ENCODE measurements at regions not wholly inside any gene's neighbourhood (a gene's known extent, or its start where the extent isn't known, plus 50 kb on each side); places are given as distances from the start of the nearest gene placed in this dataset.
"Not testable (repeated sequence)": the region's sequence is repeated elsewhere in the genome, so short reads cannot be mapped to it uniquely, and the experiment has no call there.

DNA sequence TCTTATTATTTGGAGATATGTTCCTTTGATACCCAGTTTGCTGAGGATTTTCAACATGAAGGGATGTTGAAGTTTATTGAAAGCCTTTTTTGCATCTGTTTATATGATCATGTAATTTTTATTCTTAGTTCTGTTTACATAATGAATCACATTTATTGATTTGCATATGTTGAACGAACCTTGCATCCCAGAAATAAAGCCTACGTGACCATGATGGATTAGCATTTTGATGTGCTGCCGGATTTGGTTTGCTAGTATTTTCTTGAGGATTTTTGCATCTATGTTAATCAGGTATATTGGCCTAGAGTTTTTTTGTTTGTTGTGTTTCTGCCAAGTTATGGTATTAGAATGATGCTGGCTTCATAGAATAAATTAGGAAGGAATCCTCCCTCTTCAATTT lies 161.4 kb upstream of the ITGA1 start:
- Histone ChIP-seq H3K27ac (no peak overlapping the region), H3K36me3 (no peaks in the 10 kb centered on the region), H3K4me1 (no peaks in the 10 kb centered on the region), H3K4me3 (no peak overlapping the region), H3K9me3 (peaks cover 0 to 4% (median 0%) of the 10 kb centered on the region in 4 donors), H3K27me3 (no peaks in the 10 kb centered on the region)
- TF ChIP-seq POLR2AphosphoS5 (IDR thresholded peaks at IDR 0.05) (no peak), POLR2A (IDR thresholded peaks at IDR 0.05) (no peak), EP300 (IDR thresholded peaks at IDR 0.05) (no peak)
- TF ChIP-seq, protein P1, sequence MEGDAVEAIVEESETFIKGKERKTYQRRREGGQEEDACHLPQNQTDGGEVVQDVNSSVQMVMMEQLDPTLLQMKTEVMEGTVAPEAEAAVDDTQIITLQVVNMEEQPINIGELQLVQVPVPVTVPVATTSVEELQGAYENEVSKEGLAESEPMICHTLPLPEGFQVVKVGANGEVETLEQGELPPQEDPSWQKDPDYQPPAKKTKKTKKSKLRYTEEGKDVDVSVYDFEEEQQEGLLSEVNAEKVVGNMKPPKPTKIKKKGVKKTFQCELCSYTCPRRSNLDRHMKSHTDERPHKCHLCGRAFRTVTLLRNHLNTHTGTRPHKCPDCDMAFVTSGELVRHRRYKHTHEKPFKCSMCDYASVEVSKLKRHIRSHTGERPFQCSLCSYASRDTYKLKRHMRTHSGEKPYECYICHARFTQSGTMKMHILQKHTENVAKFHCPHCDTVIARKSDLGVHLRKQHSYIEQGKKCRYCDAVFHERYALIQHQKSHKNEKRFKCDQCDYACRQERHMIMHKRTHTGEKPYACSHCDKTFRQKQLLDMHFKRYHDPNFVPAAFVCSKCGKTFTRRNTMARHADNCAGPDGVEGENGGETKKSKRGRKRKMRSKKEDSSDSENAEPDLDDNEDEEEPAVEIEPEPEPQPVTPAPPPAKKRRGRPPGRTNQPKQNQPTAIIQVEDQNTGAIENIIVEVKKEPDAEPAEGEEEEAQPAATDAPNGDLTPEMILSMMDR (IDR thresholded peaks at IDR 0.05): no peak
- 74 to 85% (median 79%) methylated on average over 3 of the region's 3 CpGs for WGBS, 5 donors
- intact Hi-C loops (cut with DNase I; ENCODE audit: low total_unique reads): no loop called here
- no peak for DNase-seq

DNA sequence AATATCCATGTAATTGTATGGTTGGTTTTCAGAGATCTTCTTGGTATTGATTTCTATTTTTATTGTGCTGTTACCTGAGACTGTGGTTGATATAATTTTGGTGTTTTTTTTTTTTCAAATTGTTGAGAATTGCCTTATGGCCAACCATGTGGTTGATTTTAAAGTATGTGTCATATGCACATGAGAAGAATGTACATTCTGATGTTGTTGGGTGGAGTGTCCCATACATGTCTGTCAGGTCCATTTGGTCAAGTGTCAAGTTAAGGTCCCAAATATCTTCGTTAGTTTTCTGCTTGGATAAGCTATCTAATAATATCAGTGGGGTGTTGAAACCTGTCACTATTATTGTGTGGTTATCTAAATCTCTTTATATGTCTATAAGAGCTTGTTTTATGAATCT lies 160.0 kb upstream of the ITGA1 start:
- no peak for TF ChIP-seq POLR2AphosphoS5 (IDR thresholded peaks at IDR 0.05)
- no peaks in the 10 kb centered on the region for H3K36me3 ChIP-seq
- no peak for DNase-seq
- H3K27me3 ChIP-seq: no peaks in the 10 kb centered on the region
- no peak overlapping the region for H3K27ac ChIP-seq
- H3K4me1 ChIP-seq: no peaks in the 10 kb centered on the region
- H3K9me3 ChIP-seq: peaks cover 0 to 4% (median 0%) of the 10 kb centered on the region in 4 donors
- H3K4me3 ChIP-seq: no peak overlapping the region
- intact Hi-C loops (cut with DNase I; ENCODE audit: low total_unique reads): no loop called here
- WGBS, 5 donors: 27 to 53% (median 40%) methylated on average over 1 of the region's 1 CpG

DNA sequence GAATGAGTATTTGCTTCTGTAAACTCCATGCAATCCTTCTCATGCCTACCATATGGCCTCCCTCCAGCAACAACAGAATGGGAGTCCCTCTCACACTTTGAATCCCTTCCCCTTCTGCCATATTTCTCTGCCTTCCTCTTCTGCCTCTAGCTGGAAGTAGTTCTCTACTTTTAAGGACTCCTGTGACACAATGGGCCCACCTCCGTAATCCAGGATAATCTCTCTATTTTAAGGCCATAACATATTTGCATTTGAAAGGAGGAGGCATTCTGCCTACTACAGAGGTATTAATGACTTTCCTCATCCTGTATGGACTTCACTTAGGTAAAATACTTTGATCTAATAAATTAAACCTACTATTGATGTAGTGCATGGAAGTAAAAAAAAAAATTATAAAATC lies 155.4 kb upstream of the ITGA1 start:
- no peak for TF ChIP-seq POLR2A (IDR thresholded peaks at IDR 0.05)
- TF ChIP-seq, protein P1 (IDR thresholded peaks at IDR 0.05): no peak
- TF ChIP-seq EP300 (IDR thresholded peaks at IDR 0.05): no peak
- no peak for TF ChIP-seq POLR2AphosphoS5 (IDR thresholded peaks at IDR 0.05)
- Histone ChIP-seq H3K36me3 (no peaks in the 10 kb centered on the region), H3K9me3 (no peaks in the 10 kb centered on the region), H3K27ac (no peak overlapping the region), H3K4me3 (no peak overlapping the region), H3K4me1 (no peaks in the 10 kb centered on the region), H3K27me3 (no peaks in the 10 kb centered on the region)
- no peak for DNase-seq
- intact Hi-C loops (cut with DNase I; ENCODE audit: low total_unique reads): no loop called here
- WGBS, 5 donors: 89 to 100% (median 93%) methylated on average over 1 of the region's 1 CpG

DNA sequence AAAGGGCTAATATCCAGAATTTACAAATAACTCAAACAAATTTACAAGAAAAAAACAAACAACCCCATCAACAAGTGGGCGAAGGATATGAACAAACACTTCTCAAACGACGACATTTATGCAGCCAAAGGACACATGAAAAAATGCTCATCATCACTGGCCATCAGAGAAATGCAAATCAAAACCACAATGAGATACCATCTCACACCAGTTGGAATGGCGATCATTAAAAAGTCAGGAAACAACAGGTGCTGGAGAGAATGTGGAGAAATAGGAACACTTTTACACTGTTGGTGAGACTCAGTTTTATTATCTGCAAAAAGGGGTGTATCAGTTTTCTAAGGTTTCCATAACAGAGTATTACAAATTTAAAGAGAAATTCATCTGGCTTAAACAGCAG lies 153.5 kb upstream of the ITGA1 start:
- H3K27me3 ChIP-seq; H3K36me3 ChIP-seq; H3K9me3 ChIP-seq; H3K4me3 ChIP-seq; H3K27ac ChIP-seq; H3K4me1 ChIP-seq; DNase-seq; intact Hi-C loops (cut with DNase I; ENCODE audit: low total_unique reads): not testable (repeated sequence)
- WGBS, 5 donors: 93 to 96% (median 95%) methylated on average over 4 of the region's 4 CpGs

DNA sequence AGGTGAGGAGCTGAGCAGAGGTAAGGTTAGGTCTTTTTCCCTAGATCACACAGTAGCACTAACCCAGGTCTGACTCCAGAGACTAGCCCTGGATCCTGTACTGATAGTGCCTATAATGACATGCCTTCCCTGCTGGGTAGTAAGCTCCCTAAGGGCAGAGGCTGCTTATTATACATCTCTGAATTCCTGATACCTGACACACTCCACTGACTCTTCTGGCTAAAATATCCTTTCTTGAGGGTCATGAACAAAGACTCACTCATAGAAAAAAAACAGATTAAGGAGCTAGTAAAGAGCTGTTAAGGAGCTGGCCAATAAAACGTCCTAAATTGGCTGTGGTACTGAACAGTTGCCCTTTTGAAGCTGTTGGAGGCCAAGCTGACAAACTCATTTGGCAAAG lies 149.0 kb upstream of the ITGA1 start:
- 13 to 43% (median 26%) methylated on average over 1 of the region's 1 CpG for WGBS, 5 donors
- DNase-seq: no peak
- intact Hi-C loops (cut with DNase I; ENCODE audit: low total_unique reads): no loop called here
- no peak for TF ChIP-seq POLR2AphosphoS5 (IDR thresholded peaks at IDR 0.05)
- no peak for TF ChIP-seq EP300 (IDR thresholded peaks at IDR 0.05)
- no peak for TF ChIP-seq POLR2A (IDR thresholded peaks at IDR 0.05)
- TF ChIP-seq, protein P1 (IDR thresholded peaks at IDR 0.05): no peak
- no peaks in the 10 kb centered on the region for H3K36me3 ChIP-seq
- H3K27ac ChIP-seq: no peak overlapping the region
- no peak overlapping the region for H3K4me3 ChIP-seq
- no peaks in the 10 kb centered on the region for H3K4me1 ChIP-seq
- H3K9me3 ChIP-seq: peaks cover 0 to 6% (median 5%) of the 10 kb centered on the region in 4 donors
- H3K27me3 ChIP-seq: no peaks in the 10 kb centered on the region

Measured in stomach (tissue), 8 donors.